22Rv1 (cell line): ENCODE measurements at regions not wholly inside any gene's neighbourhood (a gene's known extent, or its start where the extent isn't known, plus 50 kb on each side); places are given as distances from the start of the nearest gene placed in this dataset.

Experiments
- H3K27ac ChIP-seq: fragments of 450-650 bp; 2 replicates; pipeline ENCODE4 v1.5.1; 2017
- CTCF ChIP-seq: fragments of 450-650 bp; IDR thresholded peaks from 2 replicates; pipeline ENCODE4 v1.5.1; 2017; ENCODE audit warnings: mild to moderate bottlenecking
- ZFX ChIP-seq: fragments of 450-650 bp; IDR thresholded peaks from 2 replicates; pipeline ENCODE4 v1.6.1; 2017; ENCODE audit warnings: antibody characterized with exemption, borderline replicate concordance

GRCh38 chr12:92404921-92405320, 259.3 kb upstream of the BTG1 start:
- no peak overlapping the region for H3K27ac ChIP-seq
- TF ChIP-seq CTCF (no peak), ZFX (no peak)

GRCh38 chr12:92404259-92404894, 258.7 kb upstream of the BTG1 start:
- TF ChIP-seq ZFX = no peak
- no peak for TF ChIP-seq CTCF
- no peak overlapping the region for H3K27ac ChIP-seq

GRCh38 chr12:92403210-92404175, 257.8 kb upstream of the BTG1 start:
- no peak overlapping the region for H3K27ac ChIP-seq
- TF ChIP-seq ZFX (no peak), CTCF (no peak)

GRCh38 chr12:92402415-92402814, 256.8 kb upstream of the BTG1 start:
- no peak overlapping the region for H3K27ac ChIP-seq
- TF ChIP-seq ZFX (no peak), CTCF (no peak)

- no peak overlapping the region for H3K27ac ChIP-seq
- TF ChIP-seq CTCF (no peak), ZFX (no peak)
Measured at GRCh38 chr12:92400006-92400405, 254.4 kb upstream of the BTG1 start.

- H3K27ac ChIP-seq = no peak overlapping the region
- TF ChIP-seq ZFX (no peak), CTCF (no peak)
Measured at GRCh38 chr12:92398565-92399309, 253.1 kb upstream of the BTG1 start.
